Activated CD4-positive, alpha-beta T cell treated with anti-CD3 and anti-CD28 coated beads for 24 hours (primary cell): ENCODE measurements at regions not wholly inside any gene's neighbourhood (a gene's known extent, or its start where the extent isn't known, plus 50 kb on each side); places are given as distances from the start of the nearest gene placed in this dataset.

Experiments used
- DNase-seq, 2 donors: peaks; one replicate each; pipeline ENCODE4 v3.0.0-alpha.2; 2020; ENCODE audit warnings: low read depth in 2 of 2

- DNase-seq: peak; percentile 56 to 69
These were observed 78.7 kb upstream of the BTN3A2 start for GRCh38 chr6:26286168-26286877.

GRCh38 chr6:26288155-26288554 lies 76.8 kb upstream of the BTN3A2 start:
- DNase-seq: no peak

GRCh38 chr6:26290941-26291340 lies 74.1 kb upstream of the BTN3A2 start:
- no peak for DNase-seq

GRCh38 chr6:26292709-26293108 lies 72.3 kb upstream of the BTN3A2 start:
- no peak for DNase-seq

GRCh38 chr6:26294302-26294701 lies 70.7 kb upstream of the BTN3A2 start:
- no peak for DNase-seq

GRCh38 chr6:26295691-26296555 lies 69.1 kb upstream of the BTN3A2 start:
- DNase-seq: no peak

GRCh38 chr6:26296556-26296856 lies 68.5 kb upstream of the BTN3A2 start:
- no peak for DNase-seq

- DNase-seq: no peak
These were observed 67.9 kb upstream of the BTN3A2 start for GRCh38 chr6:26296857-26297648.

- no peak for DNase-seq
These were observed 65.5 kb upstream of the BTN3A2 start for GRCh38 chr6:26299286-26300042.

GRCh38 chr6:26300043-26300331 lies 65.0 kb upstream of the BTN3A2 start:
- DNase-seq: no peak

- no peak for DNase-seq
These were observed 64.6 kb upstream of the BTN3A2 start for GRCh38 chr6:26300359-26300758.

- DNase-seq: no peak
These were observed 64.2 kb upstream of the BTN3A2 start for GRCh38 chr6:26300828-26301227.

- DNase-seq: no peak
These were observed 63.4 kb upstream of the BTN3A2 start for GRCh38 chr6:26301638-26302037.

GRCh38 chr6:26302941-26303559 lies 61.9 kb upstream of the BTN3A2 start:
- DNase-seq: no peak

GRCh38 chr6:26304213-26304796 lies 60.7 kb upstream of the BTN3A2 start:
- DNase-seq: no peak

- peak in 1 of 2 donors; percentile 70 for DNase-seq
These were observed 60.0 kb upstream of the BTN3A2 start for GRCh38 chr6:26304797-26305640.

GRCh38 chr6:26305641-26305969 lies 59.4 kb upstream of the BTN3A2 start:
- no peak for DNase-seq

- no peak for DNase-seq
These were observed 58.8 kb upstream of the BTN3A2 start for GRCh38 chr6:26306232-26306631.

- no peak for DNase-seq
These were observed 57.1 kb upstream of the BTN3A2 start for GRCh38 chr6:26307850-26308249.

- no peak for DNase-seq
These were observed 55.3 kb upstream of the BTN3A2 start for GRCh38 chr6:26309731-26310142.
